ENCODE measurements at regions not wholly inside any gene's neighbourhood (a gene's known extent, or its start where the extent isn't known, plus 50 kb on each side); places are given as distances from the start of the nearest gene placed in this dataset.

DNA sequence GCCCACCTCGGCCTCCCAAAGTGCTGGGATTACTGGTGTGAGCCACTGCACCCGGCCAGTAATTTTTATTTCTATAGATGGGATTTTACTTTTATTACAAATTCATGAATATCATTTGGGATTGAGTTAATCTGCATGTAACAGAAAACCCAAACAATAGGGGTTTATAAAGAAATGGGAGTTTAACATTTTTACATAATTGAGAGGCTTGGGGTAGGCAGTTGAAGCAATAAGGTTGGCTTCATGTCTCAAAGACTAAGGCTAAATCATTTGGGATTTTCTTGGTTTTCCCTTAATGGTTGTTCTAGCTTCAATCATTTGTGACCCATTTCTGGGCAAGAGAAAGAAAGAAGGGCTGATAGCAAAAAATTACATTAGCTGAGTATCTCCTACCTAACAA, 118.7 kb upstream of the FOXD3 start:
- TF ChIP-seq, protein P1, sequence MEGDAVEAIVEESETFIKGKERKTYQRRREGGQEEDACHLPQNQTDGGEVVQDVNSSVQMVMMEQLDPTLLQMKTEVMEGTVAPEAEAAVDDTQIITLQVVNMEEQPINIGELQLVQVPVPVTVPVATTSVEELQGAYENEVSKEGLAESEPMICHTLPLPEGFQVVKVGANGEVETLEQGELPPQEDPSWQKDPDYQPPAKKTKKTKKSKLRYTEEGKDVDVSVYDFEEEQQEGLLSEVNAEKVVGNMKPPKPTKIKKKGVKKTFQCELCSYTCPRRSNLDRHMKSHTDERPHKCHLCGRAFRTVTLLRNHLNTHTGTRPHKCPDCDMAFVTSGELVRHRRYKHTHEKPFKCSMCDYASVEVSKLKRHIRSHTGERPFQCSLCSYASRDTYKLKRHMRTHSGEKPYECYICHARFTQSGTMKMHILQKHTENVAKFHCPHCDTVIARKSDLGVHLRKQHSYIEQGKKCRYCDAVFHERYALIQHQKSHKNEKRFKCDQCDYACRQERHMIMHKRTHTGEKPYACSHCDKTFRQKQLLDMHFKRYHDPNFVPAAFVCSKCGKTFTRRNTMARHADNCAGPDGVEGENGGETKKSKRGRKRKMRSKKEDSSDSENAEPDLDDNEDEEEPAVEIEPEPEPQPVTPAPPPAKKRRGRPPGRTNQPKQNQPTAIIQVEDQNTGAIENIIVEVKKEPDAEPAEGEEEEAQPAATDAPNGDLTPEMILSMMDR (IDR thresholded peaks at IDR 0.05 in 2 of 3, conservative IDR thresholded peaks at IDR 0.05 in 1 of 3; ENCODE audit: control insufficient read depth in 2 of 3, extremely low read depth in 1 of 3, insufficient read depth in 1 of 3, low read depth in 3 of 3, low read length in 3 of 3): no peak
- TF ChIP-seq NFYB (IDR thresholded peaks at IDR 0.05; ENCODE audit: insufficient read depth, low read depth, low read length): no peak
